A673 (cell line): ENCODE measurements at regions not wholly inside any gene's neighbourhood (a gene's known extent, or its start where the extent isn't known, plus 50 kb on each side); places are given as distances from the start of the nearest gene placed in this dataset.

Experiments used
- BruUV-seq: library from RNA; stranded (reverse); fragments of 400-500 nt; replicated peaks from 2 replicates; lab custom pipeline; 2021; lab: Mats Ljungman, UMichigan
- CTCF ChIA-PET: fragments of 300-600 bp; sonication (Branson Sonifier 250); formaldehyde crosslinking; loops from one replicate; lab custom pipeline; 2022; ENCODE audit warnings: antibody characterized with exemption; lab: Charles Lee
- POLR2A ChIA-PET: fragments of 300-600 bp; sonication (Branson Sonifier 250); formaldehyde crosslinking; loops from one replicate; lab custom pipeline; 2022; ENCODE audit warnings: antibody characterized with exemption; ENCODE audit not compliant: low non-redundant PET; lab: Charles Lee
- DNase-seq: peaks from one replicate; pipeline ENCODE4 v3.0.0-alpha.2; 2015; ENCODE audit warnings: low spot score
- H3K27ac ChIP-seq: fragments of 200-600 bp; sonication (generic); 2 replicates; pipeline ENCODE4 v1.5.1; 2016; ENCODE audit warnings: mixed run types, low read depth, mild to moderate bottlenecking, mixed read lengths, antibody characterized with exemption, low read length; ENCODE audit not compliant: poor library complexity, severe bottlenecking
- H3K27me3 ChIP-seq: fragments of 200-600 bp; sonication (generic); replicated peaks from 2 replicates; pipeline ENCODE4 v1.6.1; 2017; ENCODE audit warnings: mixed run types, low read depth, mild to moderate bottlenecking, mixed read lengths, antibody characterized with exemption, low read length; ENCODE audit not compliant: insufficient read depth, poor library complexity
- H3K36me3 ChIP-seq: fragments of 200-600 bp; sonication (generic); 2 replicates; pipeline ENCODE4 v1.6.1; 2016; ENCODE audit warnings: mixed run types, mild to moderate bottlenecking, mixed read lengths, antibody characterized with exemption, low read length; ENCODE audit not compliant: insufficient read depth, poor library complexity, severe bottlenecking
- H3K4me1 ChIP-seq: fragments of 200-600 bp; sonication (generic); 2 replicates; pipeline ENCODE4 v1.6.1; 2017; ENCODE audit warnings: mixed run types, mild to moderate bottlenecking, mixed read lengths, antibody characterized with exemption, low read length; ENCODE audit not compliant: insufficient read depth, poor library complexity, severe bottlenecking
- H3K4me3 ChIP-seq: fragments of 200-600 bp; sonication (generic); 2 replicates; pipeline ENCODE4 v1.5.1; 2016; ENCODE audit warnings: low read depth, mixed run types, mild to moderate bottlenecking, mixed read lengths, low read length; ENCODE audit not compliant: poor library complexity, severe bottlenecking
- H3K9me3 ChIP-seq: fragments of 200-600 bp; sonication (generic); 2 replicates; pipeline ENCODE4 v1.6.1; 2016; ENCODE audit warnings: mixed run types, low read depth, mild to moderate bottlenecking, mixed read lengths, antibody characterized with exemption, low read length; ENCODE audit not compliant: poor library complexity, severe bottlenecking
- EZH2 ChIP-seq: fragments of 200-600 bp; sonication (generic); IDR thresholded peaks from 2 replicates; pipeline ENCODE4 v1.6.1; 2017; ENCODE audit warnings: borderline replicate concordance, low read depth, mild to moderate bottlenecking, mixed read lengths, antibody characterized with exemption, low read length; ENCODE audit not compliant: poor library complexity, severe bottlenecking
- intact Hi-C: fragments of 100-400 bp; cut with micrococcal nuclease; formaldehyde crosslinking; loops from one replicate; pipeline ENCODE4 v1.10.0; 2022; ENCODE audit not compliant: unreplicated experiment
- TF ChIP-seq, protein P1 (sequence below): fragments of 300-800, 200-600 bp; sonication (generic); conservative IDR thresholded peaks from 2 replicates; pipeline ENCODE4 v1.5.1; 2017; ENCODE audit warnings: low read depth, mild to moderate bottlenecking, antibody characterized with exemption, low read length, moderate library complexity, mixed read lengths

DNA sequence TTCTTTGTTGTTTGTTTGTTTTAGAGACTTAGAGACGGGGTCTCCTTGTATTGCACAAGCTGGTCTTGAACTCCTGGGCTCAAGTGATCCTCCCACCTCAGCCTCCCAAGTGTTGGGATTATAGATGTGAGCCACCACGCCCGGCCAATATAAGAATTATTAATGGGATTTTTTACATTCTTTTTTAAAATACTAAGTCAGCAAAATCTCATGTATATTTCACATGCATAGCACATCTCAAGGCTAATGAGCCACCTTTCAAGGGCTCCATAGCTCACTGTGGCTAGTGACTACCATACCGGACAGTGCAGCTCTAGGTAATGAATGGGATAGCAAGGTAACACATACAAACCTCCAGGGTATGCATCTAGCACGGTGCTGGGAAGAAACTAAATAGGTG lies 361.4 kb downstream of the SAMD5 start:
- CTCF ChIA-PET, result no interaction called here
- no TSS peak for BruUV-seq
- TF ChIP-seq EZH2, result no peak
- TF ChIP-seq, protein P1, sequence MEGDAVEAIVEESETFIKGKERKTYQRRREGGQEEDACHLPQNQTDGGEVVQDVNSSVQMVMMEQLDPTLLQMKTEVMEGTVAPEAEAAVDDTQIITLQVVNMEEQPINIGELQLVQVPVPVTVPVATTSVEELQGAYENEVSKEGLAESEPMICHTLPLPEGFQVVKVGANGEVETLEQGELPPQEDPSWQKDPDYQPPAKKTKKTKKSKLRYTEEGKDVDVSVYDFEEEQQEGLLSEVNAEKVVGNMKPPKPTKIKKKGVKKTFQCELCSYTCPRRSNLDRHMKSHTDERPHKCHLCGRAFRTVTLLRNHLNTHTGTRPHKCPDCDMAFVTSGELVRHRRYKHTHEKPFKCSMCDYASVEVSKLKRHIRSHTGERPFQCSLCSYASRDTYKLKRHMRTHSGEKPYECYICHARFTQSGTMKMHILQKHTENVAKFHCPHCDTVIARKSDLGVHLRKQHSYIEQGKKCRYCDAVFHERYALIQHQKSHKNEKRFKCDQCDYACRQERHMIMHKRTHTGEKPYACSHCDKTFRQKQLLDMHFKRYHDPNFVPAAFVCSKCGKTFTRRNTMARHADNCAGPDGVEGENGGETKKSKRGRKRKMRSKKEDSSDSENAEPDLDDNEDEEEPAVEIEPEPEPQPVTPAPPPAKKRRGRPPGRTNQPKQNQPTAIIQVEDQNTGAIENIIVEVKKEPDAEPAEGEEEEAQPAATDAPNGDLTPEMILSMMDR, result no peak

DNA sequence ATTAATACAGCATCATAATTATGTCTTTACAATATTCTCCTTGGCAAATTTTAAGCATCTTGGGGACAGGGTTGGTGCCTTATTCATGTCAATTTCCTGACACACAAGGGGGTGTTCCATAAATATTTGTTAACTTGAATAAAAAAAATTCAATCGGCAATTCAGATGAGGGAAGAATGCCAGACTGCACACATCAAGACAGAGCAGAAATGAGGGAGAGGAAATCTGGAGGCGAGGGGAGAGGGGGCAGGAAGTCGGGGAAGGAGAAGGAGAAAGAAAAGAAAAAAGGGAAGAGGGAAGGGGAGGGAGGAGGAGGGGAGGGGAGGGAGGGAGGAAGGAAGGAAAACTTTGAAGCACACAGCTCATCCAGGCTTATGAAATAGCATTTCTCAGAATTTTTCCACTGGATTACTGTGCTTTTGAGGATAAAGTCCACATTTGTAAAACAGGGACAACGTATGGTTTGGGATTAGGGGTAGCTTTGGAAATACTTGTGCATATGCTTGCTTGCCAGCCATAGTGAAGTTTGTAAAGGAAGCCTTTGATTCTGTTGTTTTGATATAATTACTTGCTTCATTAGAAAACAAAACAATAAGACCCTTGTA lies 362.1 kb downstream of the SAMD5 start:
- H3K4me3 ChIP-seq, result no peak overlapping the region
- H3K4me1 ChIP-seq, result peaks cover 52% of the 10 kb centered on the region
- no TSS peak for BruUV-seq
- H3K27ac ChIP-seq, result no peak overlapping the region
- ChIA-PET POLR2A (no interaction called here), CTCF (no interaction called here)
- no peaks in the 10 kb centered on the region for H3K27me3 ChIP-seq
- H3K9me3 ChIP-seq, result no peaks in the 10 kb centered on the region
- intact Hi-C loops, result no loop called here
- peak; percentile 77 for DNase-seq
- no peaks in the 10 kb centered on the region for H3K36me3 ChIP-seq
- TF ChIP-seq, protein P1, result no peak
- TF ChIP-seq EZH2, result no peak

More for the DNA sequence above, 361.4 kb downstream of the SAMD5 start:
- H3K9me3 ChIP-seq, result no peaks in the 10 kb centered on the region
- intact Hi-C loops, result loop anchor here (2.0 to 5.0 kb wide), 4 partner anchors 83 to 363 kb away; no protein-coding TSS in a partner anchor
- no peak overlapping the region for H3K27ac ChIP-seq
- peaks cover 52% of the 10 kb centered on the region for H3K4me1 ChIP-seq
- H3K36me3 ChIP-seq, result no peaks in the 10 kb centered on the region
- no peaks in the 10 kb centered on the region for H3K27me3 ChIP-seq
- H3K4me3 ChIP-seq, result no peak overlapping the region
- DNase-seq, result no peak
- POLR2A ChIA-PET, result no interaction called here

DNA sequence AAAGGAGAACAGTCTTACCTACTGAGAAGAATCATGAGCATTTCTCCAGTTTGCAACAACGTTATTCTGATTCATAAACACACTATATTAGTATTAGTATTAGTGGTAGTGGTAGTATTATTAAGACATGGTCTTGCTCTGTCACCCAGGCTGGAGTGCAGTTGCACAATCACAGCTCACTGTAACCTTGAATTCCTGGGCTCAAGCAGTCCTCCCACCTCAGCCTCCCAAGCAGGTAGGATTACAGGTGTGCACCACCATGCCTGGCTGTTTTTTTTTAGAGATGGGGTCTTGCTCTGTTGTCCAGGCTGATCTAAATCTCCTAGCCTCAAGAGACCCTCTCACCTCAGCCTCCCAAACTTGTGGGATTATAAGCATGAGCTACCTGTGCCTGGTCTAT lies 363.5 kb downstream of the SAMD5 start:
- Histone ChIP-seq H3K27me3 (no peaks in the 10 kb centered on the region), H3K4me1 (peaks cover 43% of the 10 kb centered on the region), H3K36me3 (no peaks in the 10 kb centered on the region), H3K4me3 (no peak overlapping the region), H3K27ac (no peak overlapping the region), H3K9me3 (no peaks in the 10 kb centered on the region)
- DNase-seq, result no peak
- TF ChIP-seq, protein P1, result no peak
- TF ChIP-seq EZH2, result no peak
- ChIA-PET CTCF (no interaction called here), POLR2A (no interaction called here)
- no TSS peak for BruUV-seq
- intact Hi-C loops, result no loop called here
